HepG2 (cell line): ENCODE measurements at regions not wholly inside any gene's neighbourhood (a gene's known extent, or its start where the extent isn't known, plus 50 kb on each side); places are given as distances from the start of the nearest gene placed in this dataset.
A peak's percentile ranks its signal among the peaks of the same experiment; 100 is the strongest.

ENCODE experiments used
- ATAC-seq: fragments of 200-7000 bp; cut with Tn5 transposase; 3 replicates; pipeline ENCODE4 v1.9.1; 2020; ENCODE audit warnings: mild to moderate bottlenecking, moderate library complexity
- BruUV-seq: library from RNA; stranded (reverse); fragments of 400-500 nt; replicated peaks from 2 replicates; lab custom pipeline; 2021; lab: Mats Ljungman, UMichigan
- CTCF ChIA-PET: fragments of 300-600 bp; formaldehyde crosslinking; extraction: SDS; loops from one replicate; lab custom pipeline; 2021; ENCODE audit warnings: low total read pairs, inconsistent platforms, low intra/inter-chr PET ratio; lab: Yijun Ruan, JAX
- POLR2A ChIA-PET: fragments of 350-600 bp; sonication (Branson Sonifier 250); formaldehyde crosslinking; loops from one replicate; lab custom pipeline; 2020; ENCODE audit warnings: antibody characterized with exemption, inconsistent platforms; lab: Yijun Ruan, JAX
- DNase-seq: peaks from one replicate; pipeline ENCODE4 v3.0.0-alpha.2; 2015; ENCODE audit warnings: low spot score
- FAIRE-seq: peaks from 3 replicates; lab custom pipeline; 2011; peaks lifted over from hg19 to GRCh38; lab: Jason Lieb, UNC
- H2AFZ ChIP-seq: one replicate; pipeline ENCODE4 v1.6.1; 2011; ENCODE audit warnings: low read length, inconsistent platforms
- H3K27ac ChIP-seq: fragments of 300-600 bp; 3 replicates; pipeline ENCODE4 v1.8.0; 2011; ENCODE audit warnings: mixed run types, mild to moderate bottlenecking, mixed read lengths, low read length, inconsistent platforms; ENCODE audit not compliant: insufficient read depth; ENCODE audit errors: extremely low read length
- H3K27me3 ChIP-seq, 2 experiments: fragments of 200-600 bp in 1 of 2; 2 replicates in 1 of 2; 3 replicates in 1 of 2; pipeline versions ENCODE4 v1.6.0 to v1.8.0; 2011; ENCODE audit warnings: low read length in 2 of 2, mild to moderate bottlenecking in 2 of 2, moderate library complexity in 2 of 2, inconsistent platforms in 1 of 2; ENCODE audit not compliant: insufficient read depth in 2 of 2, control insufficient read depth in 1 of 2
- H3K36me3 ChIP-seq, 2 experiments: fragments of 200-600 bp in 1 of 2; replicated peaks in 1 of 2; 2 replicates in 1 of 2; 3 replicates in 1 of 2; pipeline versions ENCODE4 v1.5.1 to v1.8.0; 2011; ENCODE audit warnings: low read length in 2 of 2, inconsistent platforms in 1 of 2; ENCODE audit not compliant: insufficient read depth in 2 of 2, control insufficient read depth in 1 of 2
- H3K4me1 ChIP-seq: 2 replicates; pipeline ENCODE4 v1.5.1; 2012; ENCODE audit warnings: low read length, inconsistent platforms; ENCODE audit not compliant: insufficient read depth
- H3K4me2 ChIP-seq: 2 replicates; pipeline ENCODE4 v1.6.0; 2011; ENCODE audit warnings: low read depth, low read length, inconsistent platforms
- H3K4me3 ChIP-seq, 3 experiments: fragments of 200-600 bp in 1 of 3; sonication (generic), shearing (Covaris generic) in 1 of 3; replicated peaks in 1 of 3; 2 replicates each; pipeline ENCODE4 v1.5.1; 2011 to 2016; ENCODE audit warnings: low read length in 3 of 3, inconsistent platforms in 2 of 3, low read depth in 2 of 3, mild to moderate bottlenecking in 2 of 3, control low read depth in 1 of 3, mixed read lengths in 1 of 3; ENCODE audit not compliant: insufficient read depth in 1 of 3
- H3K79me2 ChIP-seq: one replicate; pipeline ENCODE4 v1.6.1; 2011; ENCODE audit warnings: low read length, inconsistent platforms; ENCODE audit not compliant: insufficient read depth
- H3K9ac ChIP-seq: 2 replicates; pipeline ENCODE4 v1.6.0; 2011; ENCODE audit warnings: mild to moderate bottlenecking, low read depth, low read length, inconsistent platforms; ENCODE audit not compliant: insufficient read depth
- H3K9me3 ChIP-seq: 2 replicates; pipeline ENCODE4 v1.5.1; 2012; ENCODE audit warnings: mild to moderate bottlenecking, low read length
- H4K20me1 ChIP-seq: 2 replicates; pipeline ENCODE4 v1.6.0; 2011; ENCODE audit warnings: inconsistent platforms, mild to moderate bottlenecking, low read length, moderate library complexity; ENCODE audit not compliant: insufficient read depth
- ASH2L ChIP-seq: fragments of 300-600, 200-600 bp; sonication (generic); IDR thresholded peaks from 2 replicates; pipeline ENCODE4 v1.7.0; 2017; ENCODE audit warnings: low read depth, mild to moderate bottlenecking, moderate library complexity, mixed read lengths, low read length; ENCODE audit not compliant: insufficient read length
- FOXM1 ChIP-seq: sonication (generic); formaldehyde crosslinking; IDR thresholded peaks from 2 replicates; pipeline ENCODE4 v1.5.0; 2020; ENCODE audit warnings: missing genetic modification reagents
- KLF13 ChIP-seq: sonication (generic); formaldehyde crosslinking; IDR thresholded peaks from 2 replicates; pipeline ENCODE4 v1.4.0; 2020; ENCODE audit warnings: mild to moderate bottlenecking, missing genetic modification reagents
- MXD3 ChIP-seq: IDR thresholded peaks from 2 replicates; pipeline ENCODE4 v1.6.1; 2016; ENCODE audit warnings: mild to moderate bottlenecking, missing biosample characterization, missing genetic modification reagents
- NCOR1 ChIP-seq: fragments of 200-600 bp; sonication (generic); IDR thresholded peaks from 2 replicates; pipeline ENCODE4 v1.7.0; 2017; ENCODE audit warnings: antibody characterized with exemption, low read length, borderline replicate concordance
- NFATC3 ChIP-seq: sonication (generic); formaldehyde crosslinking; IDR thresholded peaks from 2 replicates; pipeline ENCODE4 v1.5.1; 2020; ENCODE audit warnings: mild to moderate bottlenecking, missing genetic modification reagents
- NR2F2 ChIP-seq: IDR thresholded peaks from 2 replicates; pipeline ENCODE4 v1.6.1; 2012; ENCODE audit warnings: low read depth, inconsistent platforms, borderline replicate concordance
- ONECUT2 ChIP-seq: sonication (generic); formaldehyde crosslinking; IDR thresholded peaks from 2 replicates; pipeline ENCODE4 v1.4.0; 2020; ENCODE audit warnings: missing genetic modification reagents
- SOX5 ChIP-seq: IDR thresholded peaks from 2 replicates; pipeline ENCODE4 v1.6.1; 2016; ENCODE audit warnings: borderline replicate concordance
- SP4 ChIP-seq: sonication (generic); formaldehyde crosslinking; IDR thresholded peaks from 2 replicates; pipeline ENCODE4 v1.8.1; 2023; ENCODE audit warnings: mild to moderate bottlenecking, missing genetic modification reagents
- TBX2 ChIP-seq: sonication (generic); formaldehyde crosslinking; IDR thresholded peaks from 2 replicates; pipeline ENCODE4 v1.5.0; 2020; ENCODE audit warnings: missing genetic modification reagents, mild to moderate bottlenecking, borderline replicate concordance
- THAP11 ChIP-seq: IDR thresholded peaks from 2 replicates; pipeline ENCODE4 v1.6.1; 2016; ENCODE audit warnings: missing biosample characterization, missing genetic modification reagents
- ZNF383 ChIP-seq: sonication (generic); formaldehyde crosslinking; IDR thresholded peaks from 2 replicates; pipeline ENCODE4 v1.4.0; 2020; ENCODE audit warnings: missing genetic modification reagents, mild to moderate bottlenecking, borderline replicate concordance
- ZNF451 ChIP-seq: sonication (generic); formaldehyde crosslinking; IDR thresholded peaks from 2 replicates; pipeline ENCODE4 v1.5.0; 2020; ENCODE audit warnings: mild to moderate bottlenecking, missing genetic modification reagents
- ZNF746 ChIP-seq: sonication (generic); formaldehyde crosslinking; IDR thresholded peaks from 2 replicates; pipeline ENCODE4 v1.8.0; 2022; ENCODE audit warnings: mild to moderate bottlenecking, missing genetic modification reagents
- WGBS: methylation state at CpG from one replicate; pipeline ENCODE4 v1.1.6; 2017; ENCODE audit warnings: low lambda C conversion rate; 5-methylcytosine and 5-hydroxymethylcytosine counted together
- in situ Hi-C: cut with HindIII; loops from 2 replicates; pipeline ENCODE4 v1.10.0; 2017; ENCODE audit warnings: low pct_unique_long_range_greater_than_20kb; ENCODE audit not compliant: extremely low pct_ligation_motif_present
- intact Hi-C: fragments of 100-400 bp; cut with micrococcal nuclease; formaldehyde crosslinking; loops from one replicate; pipeline ENCODE4 v1.10.0; 2022; ENCODE audit not compliant: unreplicated experiment
- TF ChIP-seq, protein P1 (sequence below): fragments of 450-650 bp; IDR thresholded peaks from 2 replicates; pipeline ENCODE4 v1.6.1; 2016
- TF ChIP-seq, protein P2 (sequence below): sonication (generic); formaldehyde crosslinking; IDR thresholded peaks from 2 replicates; pipeline ENCODE4 v1.5.0; 2020; ENCODE audit warnings: missing genetic modification reagents, mild to moderate bottlenecking, borderline replicate concordance
- TF ChIP-seq, protein P3 (sequence below): sonication (generic); formaldehyde crosslinking; IDR thresholded peaks from 2 replicates; pipeline ENCODE4 v1.4.0; 2020; ENCODE audit warnings: low read depth, missing genetic modification reagents
- TF ChIP-seq, protein P4 (sequence below): sonication (generic); formaldehyde crosslinking; IDR thresholded peaks from 2 replicates; pipeline ENCODE4 v1.9.0; 2021; ENCODE audit warnings: missing genetic modification reagents, borderline replicate concordance

DNA sequence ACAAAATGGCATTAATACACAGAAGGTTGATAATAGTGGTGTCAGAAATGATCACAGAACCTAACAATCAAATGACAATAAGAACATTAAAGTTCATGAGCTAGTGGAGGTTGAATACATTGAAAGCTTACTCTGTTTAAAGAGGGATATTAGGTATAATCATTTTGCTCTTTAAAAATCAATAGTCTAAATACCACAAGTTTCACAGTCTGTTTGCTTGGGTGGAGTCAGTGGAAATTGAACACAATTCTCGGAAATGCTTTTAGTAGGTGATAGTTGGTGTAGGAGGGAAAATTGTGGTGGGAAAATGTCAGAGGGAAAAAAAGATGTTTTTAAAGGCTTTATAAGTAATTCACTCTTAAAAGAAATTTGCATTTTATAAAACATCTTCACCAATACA is 197.1 kb downstream of the GLUD2 start:
- DNase-seq (peak; percentile 29), FAIRE-seq (no peak), ATAC-seq (peak; percentile 84)
- no peaks in the 10 kb centered on the region for H4K20me1 ChIP-seq
- peaks cover 32% of the 10 kb centered on the region for H3K4me1 ChIP-seq
- H3K36me3 ChIP-seq, result no peaks in the 10 kb centered on the region
- H3K9ac ChIP-seq, result 0 out of 2 replicates have a peak overlapping the region, but pooled peaks have one; percentile 18
- BruUV-seq, result no TSS peak
- peak overlapping the region; percentile 69 for H3K27ac ChIP-seq
- H3K4me3 ChIP-seq, result no peak overlapping the region
- CTCF ChIA-PET, result no interaction called here
- H2AFZ ChIP-seq, result no peak overlapping the region
- peak overlapping the region; percentile 50 for H3K4me2 ChIP-seq
- no peaks in the 10 kb centered on the region for H3K79me2 ChIP-seq
- POLR2A ChIA-PET, result interaction anchor here (0.9 to 1.6 kb wide), 2 partner anchors 160 to 235 kb away, joined by 3 to 5 read pairs; no protein-coding TSS in a partner anchor
- in situ Hi-C loops, result no loop called here
- WGBS, result 0% methylated on average over 1 of the region's 1 CpG
- no peaks in the 10 kb centered on the region for H3K27me3 ChIP-seq
- intact Hi-C loops, result no loop called here
- no peaks in the 10 kb centered on the region for H3K9me3 ChIP-seq
- TF ChIP-seq ASH2L, result peak; percentile 19
- no peak for TF ChIP-seq FOXM1 (CRISPR knock-in tag)
- no peak for TF ChIP-seq ZNF451 (CRISPR knock-in tag)
- peak; percentile 28; the same call in 1 of the 2 replicates for TF ChIP-seq NCOR1
- TF ChIP-seq MXD3 (CRISPR knock-in tag), result no peak
- TF ChIP-seq SOX5 (CRISPR knock-in tag), result peak; percentile 81
- no peak for TF ChIP-seq THAP11 (CRISPR knock-in tag)
- peak; percentile 71; the same call in 1 of the 2 replicates for TF ChIP-seq NR2F2
- no peak for TF ChIP-seq ZNF383
- TF ChIP-seq, protein P1, sequence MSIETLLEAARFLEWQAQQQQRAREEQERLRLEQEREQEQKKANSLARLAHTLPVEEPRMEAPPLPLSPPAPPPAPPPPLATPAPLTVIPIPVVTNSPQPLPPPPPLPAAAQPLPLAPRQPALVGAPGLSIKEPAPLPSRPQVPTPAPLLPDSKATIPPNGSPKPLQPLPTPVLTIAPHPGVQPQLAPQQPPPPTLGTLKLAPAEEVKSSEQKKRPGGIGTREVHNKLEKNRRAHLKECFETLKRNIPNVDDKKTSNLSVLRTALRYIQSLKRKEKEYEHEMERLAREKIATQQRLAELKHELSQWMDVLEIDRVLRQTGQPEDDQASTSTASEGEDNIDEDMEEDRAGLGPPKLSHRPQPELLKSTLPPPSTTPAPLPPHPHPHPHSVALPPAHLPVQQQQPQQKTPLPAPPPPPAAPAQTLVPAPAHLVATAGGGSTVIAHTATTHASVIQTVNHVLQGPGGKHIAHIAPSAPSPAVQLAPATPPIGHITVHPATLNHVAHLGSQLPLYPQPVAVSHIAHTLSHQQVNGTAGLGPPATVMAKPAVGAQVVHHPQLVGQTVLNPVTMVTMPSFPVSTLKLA, result no peak
- TF ChIP-seq, protein P2, sequence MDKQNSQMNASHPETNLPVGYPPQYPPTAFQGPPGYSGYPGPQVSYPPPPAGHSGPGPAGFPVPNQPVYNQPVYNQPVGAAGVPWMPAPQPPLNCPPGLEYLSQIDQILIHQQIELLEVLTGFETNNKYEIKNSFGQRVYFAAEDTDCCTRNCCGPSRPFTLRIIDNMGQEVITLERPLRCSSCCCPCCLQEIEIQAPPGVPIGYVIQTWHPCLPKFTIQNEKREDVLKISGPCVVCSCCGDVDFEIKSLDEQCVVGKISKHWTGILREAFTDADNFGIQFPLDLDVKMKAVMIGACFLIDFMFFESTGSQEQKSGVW (CRISPR knock-in tag), result no peak
- TF ChIP-seq KLF13 (CRISPR knock-in tag), result no peak
- TF ChIP-seq SP4 (CRISPR knock-in tag), result no peak
- TF ChIP-seq, protein P3, sequence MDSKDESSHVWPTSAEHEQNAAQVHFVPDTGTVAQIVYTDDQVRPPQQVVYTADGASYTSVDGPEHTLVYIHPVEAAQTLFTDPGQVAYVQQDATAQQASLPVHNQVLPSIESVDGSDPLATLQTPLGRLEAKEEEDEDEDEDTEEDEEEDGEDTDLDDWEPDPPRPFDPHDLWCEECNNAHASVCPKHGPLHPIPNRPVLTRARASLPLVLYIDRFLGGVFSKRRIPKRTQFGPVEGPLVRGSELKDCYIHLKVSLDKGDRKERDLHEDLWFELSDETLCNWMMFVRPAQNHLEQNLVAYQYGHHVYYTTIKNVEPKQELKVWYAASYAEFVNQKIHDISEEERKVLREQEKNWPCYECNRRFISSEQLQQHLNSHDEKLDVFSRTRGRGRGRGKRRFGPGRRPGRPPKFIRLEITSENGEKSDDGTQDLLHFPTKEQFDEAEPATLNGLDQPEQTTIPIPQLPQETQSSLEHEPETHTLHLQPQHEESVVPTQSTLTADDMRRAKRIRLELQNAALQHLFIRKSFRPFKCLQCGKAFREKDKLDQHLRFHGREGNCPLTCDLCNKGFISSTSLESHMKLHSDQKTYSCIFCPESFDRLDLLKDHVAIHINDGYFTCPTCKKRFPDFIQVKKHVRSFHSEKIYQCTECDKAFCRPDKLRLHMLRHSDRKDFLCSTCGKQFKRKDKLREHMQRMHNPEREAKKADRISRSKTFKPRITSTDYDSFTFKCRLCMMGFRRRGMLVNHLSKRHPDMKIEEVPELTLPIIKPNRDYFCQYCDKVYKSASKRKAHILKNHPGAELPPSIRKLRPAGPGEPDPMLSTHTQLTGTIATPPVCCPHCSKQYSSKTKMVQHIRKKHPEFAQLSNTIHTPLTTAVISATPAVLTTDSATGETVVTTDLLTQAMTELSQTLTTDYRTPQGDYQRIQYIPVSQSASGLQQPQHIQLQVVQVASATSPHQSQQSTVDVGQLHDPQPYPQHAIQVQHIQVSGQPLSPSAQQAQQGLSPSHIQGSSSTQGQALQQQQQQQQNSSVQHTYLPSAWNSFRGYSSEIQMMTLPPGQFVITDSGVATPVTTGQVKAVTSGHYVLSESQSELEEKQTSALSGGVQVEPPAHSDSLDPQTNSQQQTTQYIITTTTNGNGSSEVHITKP, result no peak
- TF ChIP-seq, protein P4, sequence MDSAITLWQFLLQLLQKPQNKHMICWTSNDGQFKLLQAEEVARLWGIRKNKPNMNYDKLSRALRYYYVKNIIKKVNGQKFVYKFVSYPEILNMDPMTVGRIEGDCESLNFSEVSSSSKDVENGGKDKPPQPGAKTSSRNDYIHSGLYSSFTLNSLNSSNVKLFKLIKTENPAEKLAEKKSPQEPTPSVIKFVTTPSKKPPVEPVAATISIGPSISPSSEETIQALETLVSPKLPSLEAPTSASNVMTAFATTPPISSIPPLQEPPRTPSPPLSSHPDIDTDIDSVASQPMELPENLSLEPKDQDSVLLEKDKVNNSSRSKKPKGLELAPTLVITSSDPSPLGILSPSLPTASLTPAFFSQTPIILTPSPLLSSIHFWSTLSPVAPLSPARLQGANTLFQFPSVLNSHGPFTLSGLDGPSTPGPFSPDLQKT (CRISPR knock-in tag), result no peak
- TF ChIP-seq ZNF746, result no peak
- TF ChIP-seq NFATC3 (CRISPR knock-in tag), result no peak
- TF ChIP-seq ONECUT2, result peak; percentile 85
- no peak for TF ChIP-seq TBX2 (CRISPR knock-in tag)
